ENCODE measurements at regions not wholly inside any gene's neighbourhood (a gene's known extent, or its start where the extent isn't known, plus 50 kb on each side); places are given as distances from the start of the nearest gene placed in this dataset.

- Histone ChIP-seq H2BK12ac (ENCODE audit: insufficient read length, low read depth, low read length) (no peak overlapping the region), H3K27ac (ENCODE audit: insufficient read length, low read depth, low read length) (no peak overlapping the region), H4K91ac (ENCODE audit: insufficient read length, low read depth, low read length) (no peak overlapping the region), H4K8ac (replicated peaks; ENCODE audit: insufficient read length, low read depth, low read length) (no peak overlapping the region), H3K9ac (ENCODE audit: extremely low read depth, insufficient read length, low read length) (no peak overlapping the region), H3T11ph (ENCODE audit: low read length) (no peak overlapping the region), H3K14ac (ENCODE audit: insufficient read depth, low read length) (no peak overlapping the region), H2BK5ac (ENCODE audit: insufficient read length, low read length) (no peak overlapping the region), H3K23me2 (ENCODE audit: insufficient read length, low read depth, low read length, poor library complexity, severe bottlenecking) (no peaks in the 10 kb centered on the region), H3K9me3 (ENCODE audit: control insufficient read depth, low read depth, low read length) (no peaks in the 10 kb centered on the region), H3K79me2 (ENCODE audit: insufficient read depth, low read length) (no peaks in the 10 kb centered on the region), H2BK15ac (ENCODE audit: low read depth, low read length) (no peak overlapping the region), H4K5ac (ENCODE audit: insufficient read length, low read depth, low read length) (no peak overlapping the region), H2AFZ (ENCODE audit: low read length) (no peak overlapping the region), H3K4me2 (ENCODE audit: insufficient read depth, insufficient read length, low read length) (no peak overlapping the region), H3K18ac (ENCODE audit: insufficient read length, low read depth, low read length) (no peak overlapping the region), H3K23ac (ENCODE audit: insufficient read length, low read depth, low read length) (no peak overlapping the region), H2BK120ac (ENCODE audit: low read depth, low read length, poor library complexity, severe bottlenecking) (no peak overlapping the region), H3K56ac (ENCODE audit: insufficient read length, low read depth, low read length) (no peak overlapping the region), H3K79me1 (ENCODE audit: insufficient read depth, low read depth, low read length, poor library complexity, severe bottlenecking) (no peaks in the 10 kb centered on the region), H2BK20ac (ENCODE audit: low read depth, low read length, poor library complexity, severe bottlenecking) (no peak overlapping the region), H2AK5ac (ENCODE audit: insufficient read length, low read length) (no peak overlapping the region), H3K27me3 (ENCODE audit: insufficient read depth, low read length) (no peaks in the 10 kb centered on the region), H3K4ac (ENCODE audit: low read depth, low read length) (no peak overlapping the region), H3K4me1 (ENCODE audit: insufficient read depth, low read length) (no peaks in the 10 kb centered on the region), H4K20me1 (ENCODE audit: control insufficient read depth, insufficient read depth, insufficient read length) (no peaks in the 10 kb centered on the region)
- TF ChIP-seq, protein P1, sequence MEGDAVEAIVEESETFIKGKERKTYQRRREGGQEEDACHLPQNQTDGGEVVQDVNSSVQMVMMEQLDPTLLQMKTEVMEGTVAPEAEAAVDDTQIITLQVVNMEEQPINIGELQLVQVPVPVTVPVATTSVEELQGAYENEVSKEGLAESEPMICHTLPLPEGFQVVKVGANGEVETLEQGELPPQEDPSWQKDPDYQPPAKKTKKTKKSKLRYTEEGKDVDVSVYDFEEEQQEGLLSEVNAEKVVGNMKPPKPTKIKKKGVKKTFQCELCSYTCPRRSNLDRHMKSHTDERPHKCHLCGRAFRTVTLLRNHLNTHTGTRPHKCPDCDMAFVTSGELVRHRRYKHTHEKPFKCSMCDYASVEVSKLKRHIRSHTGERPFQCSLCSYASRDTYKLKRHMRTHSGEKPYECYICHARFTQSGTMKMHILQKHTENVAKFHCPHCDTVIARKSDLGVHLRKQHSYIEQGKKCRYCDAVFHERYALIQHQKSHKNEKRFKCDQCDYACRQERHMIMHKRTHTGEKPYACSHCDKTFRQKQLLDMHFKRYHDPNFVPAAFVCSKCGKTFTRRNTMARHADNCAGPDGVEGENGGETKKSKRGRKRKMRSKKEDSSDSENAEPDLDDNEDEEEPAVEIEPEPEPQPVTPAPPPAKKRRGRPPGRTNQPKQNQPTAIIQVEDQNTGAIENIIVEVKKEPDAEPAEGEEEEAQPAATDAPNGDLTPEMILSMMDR (conservative IDR thresholded peaks at IDR 0.05), result no peak
- peaks cover 0 to 11% of the 10 kb centered on the region in 2 experiments; a peak in 3 of 5 replicates for H3K9me3 Mint-ChIP-seq
- whole genome bisulfite sequencing (ENCODE audit: extremely low coverage, insufficient read length, low lambda C conversion rate), result no CpG with 5 or more reads among the region's 1 CpG
- H3K4me3 Mint-ChIP-seq, result no peak overlapping the region
- no peaks in the 10 kb centered on the region for H3K4me1 Mint-ChIP-seq
- H3K27me3 Mint-ChIP-seq (ENCODE audit: low read depth), result no peaks in the 10 kb centered on the region
- no peaks in the 10 kb centered on the region for H3K36me3 Mint-ChIP-seq (ENCODE audit: insufficient read depth in 1 of 3, low read depth in 3 of 3)
- no peak overlapping the region for H3K27ac Mint-ChIP-seq
- DNase-seq, result no peak
Observed at GRCh38 chr1:222167896-222168295, 380.0 kb downstream of the HHIPL2 start.
